H1 (cell line): ENCODE measurements at regions not wholly inside any gene's neighbourhood (a gene's known extent, or its start where the extent isn't known, plus 50 kb on each side); places are given as distances from the start of the nearest gene placed in this dataset.

Source experiments
- ATF3 ChIP-seq: IDR thresholded peaks from 2 replicates; pipeline ENCODE4 v1.6.1; 2011; ENCODE audit warnings: low read depth, mild to moderate bottlenecking, low read length; ENCODE audit not compliant: insufficient read depth

GRCh38 chr4:3347871-3348270 is 55.0 kb downstream of the RGS12 start (continued):
- no peak for TF ChIP-seq ATF3
